Astrocyte of the cerebellum (primary cell): ENCODE measurements at regions not wholly inside any gene's neighbourhood (a gene's known extent, or its start where the extent isn't known, plus 50 kb on each side); places are given as distances from the start of the nearest gene placed in this dataset.

Experiments used
- DNase-seq: peaks from one replicate; pipeline ENCODE4 v3.0.0-alpha.2; 2011; ENCODE audit warnings: low read depth
- H3K4me3 ChIP-seq: 2 replicates; pipeline ENCODE4 v1.5.1; 2011; ENCODE audit warnings: mild to moderate bottlenecking, low read depth, low read length, moderate library complexity
- CTCF ChIP-seq: IDR thresholded peaks from 2 replicates; pipeline ENCODE4 v1.5.1; 2012; ENCODE audit warnings: low read length, low read depth, moderate library complexity, mild to moderate bottlenecking; ENCODE audit errors: missing control alignments
- in situ Hi-C: cut with HindIII; loops from 2 replicates; pipeline ENCODE4 v1.10.0; 2017; ENCODE audit warnings: low sequenced_read_pairs

- DNase-seq, result no peak
- no peak overlapping the region for H3K4me3 ChIP-seq
- in situ Hi-C loops, result no loop called here
- TF ChIP-seq CTCF, result no peak
These were observed 75.3 kb upstream of the POMP start for GRCh38 chr13:28583651-28584091.

- H3K4me3 ChIP-seq, result no peak overlapping the region
- TF ChIP-seq CTCF, result no peak
- in situ Hi-C loops, result no loop called here
- DNase-seq, result no peak
These were observed 76.1 kb upstream of the POMP start for GRCh38 chr13:28582892-28583240.

GRCh38 chr13:28582225-28582891 lies 76.6 kb upstream of the POMP start:
- DNase-seq, result no peak
- H3K4me3 ChIP-seq, result no peak overlapping the region
- TF ChIP-seq CTCF, result no peak
- in situ Hi-C loops, result no loop called here

- no peak for DNase-seq
- H3K4me3 ChIP-seq, result no peak overlapping the region
- no peak for TF ChIP-seq CTCF
- in situ Hi-C loops, result no loop called here
These were observed 77.5 kb upstream of the POMP start for GRCh38 chr13:28581451-28581850.

GRCh38 chr13:28579736-28580135 lies 79.2 kb upstream of the POMP start:
- in situ Hi-C loops, result no loop called here
- no peak for TF ChIP-seq CTCF
- no peak overlapping the region for H3K4me3 ChIP-seq
- DNase-seq, result no peak

GRCh38 chr13:28579322-28579721 lies 79.6 kb upstream of the POMP start:
- DNase-seq, result no peak
- no peak overlapping the region for H3K4me3 ChIP-seq
- in situ Hi-C loops, result no loop called here
- TF ChIP-seq CTCF, result no peak
